Cardiac fibroblast (primary cell): ENCODE measurements at regions not wholly inside any gene's neighbourhood (a gene's known extent, or its start where the extent isn't known, plus 50 kb on each side); places are given as distances from the start of the nearest gene placed in this dataset.

Experiments used
- DNase-seq, 2 donors: peaks; one replicate each; pipeline versions ENCODE4 v3.0.0 to v3.0.0-alpha.2; 2010; ENCODE audit warnings: low read depth in 2 of 2
- H3K4me3 ChIP-seq, 2 donors: replicated peaks in 1 of 2; 1 replicate in 1 of 2; 2 replicates in 1 of 2; pipeline ENCODE4 v1.5.1; 2011; ENCODE audit warnings: low read depth in 2 of 2, low read length in 2 of 2, mild to moderate bottlenecking in 2 of 2, moderate library complexity in 1 of 2
- CTCF ChIP-seq: IDR thresholded peaks from one replicate; pipeline ENCODE4 v1.5.1; 2011; ENCODE audit warnings: low read depth, mild to moderate bottlenecking, low read length, inconsistent platforms

GRCh38 chr1:5522531-5523145 lies 469.6 kb downstream of the NPHP4 start:
- TF ChIP-seq CTCF = no peak
- DNase-seq = no peak
- H3K4me3 ChIP-seq = no peak overlapping the region

- no peak for TF ChIP-seq CTCF
- DNase-seq = no peak
- H3K4me3 ChIP-seq = no peak overlapping the region
Observed at GRCh38 chr1:5519366-5520135, 472.7 kb downstream of the NPHP4 start.

- no peak overlapping the region for H3K4me3 ChIP-seq
- no peak for DNase-seq
- no peak for TF ChIP-seq CTCF
Observed at GRCh38 chr1:5516756-5517155, 475.5 kb downstream of the NPHP4 start.

GRCh38 chr1:5515501-5515900 lies 476.7 kb downstream of the NPHP4 start:
- no peak for DNase-seq
- TF ChIP-seq CTCF = no peak
- no peak overlapping the region for H3K4me3 ChIP-seq

- peak; percentile 46 to 47 for DNase-seq
- peak; percentile 99 for TF ChIP-seq CTCF
- no peak overlapping the region for H3K4me3 ChIP-seq
Observed at GRCh38 chr1:5514527-5515183, 477.6 kb downstream of the NPHP4 start.

- no peak for TF ChIP-seq CTCF
- DNase-seq = peak in 1 of 2 donors; percentile 0
Observed at GRCh38 chr1:5513846-5514526, 478.2 kb downstream of the NPHP4 start.

More at GRCh38 chr1:5513846-5514526, 478.2 kb downstream of the NPHP4 start:
- H3K4me3 ChIP-seq = no peak overlapping the region
